ENCODE measurements at regions not wholly inside any gene's neighbourhood (a gene's known extent, or its start where the extent isn't known, plus 50 kb on each side); places are given as distances from the start of the nearest gene placed in this dataset.

DNA sequence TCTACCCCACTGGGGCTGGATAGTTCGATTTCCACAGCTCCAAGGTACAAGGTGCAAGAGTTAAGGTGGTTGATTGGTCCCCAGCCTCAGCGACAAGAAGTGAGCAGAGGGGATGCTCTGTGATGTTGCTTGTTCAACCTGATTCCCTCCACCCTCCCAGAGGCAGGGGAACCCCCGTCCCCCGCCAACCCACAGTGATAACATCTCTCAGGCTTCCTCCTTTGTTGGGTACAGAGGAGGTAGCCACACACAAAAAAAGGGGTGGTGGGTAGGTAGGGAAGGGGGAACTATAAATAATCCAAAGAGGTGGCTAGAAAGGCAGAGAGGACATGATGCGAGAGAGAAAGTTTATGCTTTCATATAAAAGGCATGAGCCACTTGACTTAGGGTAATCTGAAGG is 192.9 kb upstream of the POU3F3 start:
- Histone ChIP-seq H3K79me2 (ENCODE audit: insufficient read depth, low read length) (no peaks in the 10 kb centered on the region), H3K4me2 (ENCODE audit: insufficient read depth, low read length) (no peak overlapping the region), H3K27ac (ENCODE audit: low read depth, low read length) (no peak overlapping the region), H3K4me3 (ENCODE audit: insufficient read depth, low read length) (no peak overlapping the region), H4K20me1 (ENCODE audit: insufficient read depth, low read length) (no peaks in the 10 kb centered on the region), H3K9me3 (ENCODE audit: low read depth, low read length) (no peaks in the 10 kb centered on the region), H2AFZ (ENCODE audit: low read length) (no peak overlapping the region), H3K4me1 (ENCODE audit: insufficient read depth, low read length) (no peaks in the 10 kb centered on the region), H3K36me3 (ENCODE audit: insufficient read depth, low read length) (no peaks in the 10 kb centered on the region), H3K27me3 (ENCODE audit: insufficient read depth, low read length) (peaks cover 4% of the 10 kb centered on the region)
- DNase-seq (ENCODE audit: insufficient read length, low spot score, missing footprints), result no peak
- TF ChIP-seq, protein P1, sequence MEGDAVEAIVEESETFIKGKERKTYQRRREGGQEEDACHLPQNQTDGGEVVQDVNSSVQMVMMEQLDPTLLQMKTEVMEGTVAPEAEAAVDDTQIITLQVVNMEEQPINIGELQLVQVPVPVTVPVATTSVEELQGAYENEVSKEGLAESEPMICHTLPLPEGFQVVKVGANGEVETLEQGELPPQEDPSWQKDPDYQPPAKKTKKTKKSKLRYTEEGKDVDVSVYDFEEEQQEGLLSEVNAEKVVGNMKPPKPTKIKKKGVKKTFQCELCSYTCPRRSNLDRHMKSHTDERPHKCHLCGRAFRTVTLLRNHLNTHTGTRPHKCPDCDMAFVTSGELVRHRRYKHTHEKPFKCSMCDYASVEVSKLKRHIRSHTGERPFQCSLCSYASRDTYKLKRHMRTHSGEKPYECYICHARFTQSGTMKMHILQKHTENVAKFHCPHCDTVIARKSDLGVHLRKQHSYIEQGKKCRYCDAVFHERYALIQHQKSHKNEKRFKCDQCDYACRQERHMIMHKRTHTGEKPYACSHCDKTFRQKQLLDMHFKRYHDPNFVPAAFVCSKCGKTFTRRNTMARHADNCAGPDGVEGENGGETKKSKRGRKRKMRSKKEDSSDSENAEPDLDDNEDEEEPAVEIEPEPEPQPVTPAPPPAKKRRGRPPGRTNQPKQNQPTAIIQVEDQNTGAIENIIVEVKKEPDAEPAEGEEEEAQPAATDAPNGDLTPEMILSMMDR (IDR thresholded peaks at IDR 0.05; ENCODE audit: extremely low read depth, low read depth, low read length), result no peak

DNA sequence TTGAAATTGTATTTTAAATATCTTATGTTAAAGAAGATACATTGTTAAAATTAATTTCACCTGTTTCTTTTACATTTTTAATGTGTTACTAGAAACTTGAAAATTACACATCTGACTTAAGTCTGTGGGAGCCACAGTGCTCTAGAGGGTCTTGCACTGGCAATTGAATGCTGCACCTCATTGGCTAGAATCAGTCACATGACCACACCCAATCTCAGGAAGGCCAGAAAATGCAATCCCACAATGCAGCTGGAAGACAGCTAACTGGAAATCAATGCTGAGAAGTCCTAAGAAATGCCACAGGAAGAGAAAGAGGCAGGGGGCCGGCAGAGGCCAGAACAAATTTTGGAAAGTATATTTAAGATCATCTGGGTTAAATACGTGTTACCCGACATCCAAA is 189.2 kb upstream of the POU3F3 start:
- H3K4me3 ChIP-seq (ENCODE audit: insufficient read depth, low read length), result no peak overlapping the region
- H3K4me2 ChIP-seq (ENCODE audit: insufficient read depth, low read length), result no peak overlapping the region
- H3K27me3 ChIP-seq (ENCODE audit: insufficient read depth, low read length), result no peaks in the 10 kb centered on the region
- no peak overlapping the region for H2AFZ ChIP-seq (ENCODE audit: low read length)
- H3K27ac ChIP-seq (ENCODE audit: low read depth, low read length), result no peak overlapping the region
- H3K36me3 ChIP-seq (ENCODE audit: insufficient read depth, low read length), result no peaks in the 10 kb centered on the region
- H3K4me1 ChIP-seq (ENCODE audit: insufficient read depth, low read length), result no peaks in the 10 kb centered on the region
- no peak for DNase-seq (ENCODE audit: insufficient read length, low spot score, missing footprints)
- H3K79me2 ChIP-seq (ENCODE audit: insufficient read depth, low read length), result no peaks in the 10 kb centered on the region
- TF ChIP-seq, protein P1 (IDR thresholded peaks at IDR 0.05; ENCODE audit: extremely low read depth, low read depth, low read length), result no peak
- H3K9me3 ChIP-seq (ENCODE audit: low read depth, low read length), result no peaks in the 10 kb centered on the region
- H4K20me1 ChIP-seq (ENCODE audit: insufficient read depth, low read length), result no peaks in the 10 kb centered on the region

DNA sequence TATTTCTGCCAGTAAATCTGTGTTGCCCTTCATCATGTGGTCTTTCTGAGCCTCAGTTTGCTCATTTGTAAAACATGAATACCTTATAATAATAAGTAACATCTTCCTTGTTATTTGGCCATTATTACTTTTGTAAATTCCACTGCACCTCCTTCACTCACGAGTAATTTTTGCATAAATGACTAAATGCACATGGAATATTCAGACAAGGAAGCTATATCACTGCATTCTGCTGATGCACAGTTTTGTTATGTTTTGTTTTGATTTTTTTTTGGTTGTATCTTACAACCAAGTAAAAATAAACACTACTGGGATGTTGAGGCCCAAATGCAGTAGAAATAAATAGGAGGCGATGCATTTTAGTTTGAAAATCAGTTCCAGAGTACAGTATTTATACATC is 185.3 kb upstream of the POU3F3 start:
- no peaks in the 10 kb centered on the region for H3K9me3 ChIP-seq (ENCODE audit: low read depth, low read length)
- H2AFZ ChIP-seq (ENCODE audit: low read length), result no peak overlapping the region
- no peaks in the 10 kb centered on the region for H3K27me3 ChIP-seq (ENCODE audit: insufficient read depth, low read length)
- TF ChIP-seq, protein P1 (IDR thresholded peaks at IDR 0.05; ENCODE audit: extremely low read depth, low read depth, low read length), result no peak
- no peaks in the 10 kb centered on the region for H3K4me1 ChIP-seq (ENCODE audit: insufficient read depth, low read length)
- H4K20me1 ChIP-seq (ENCODE audit: insufficient read depth, low read length), result no peaks in the 10 kb centered on the region
- no peak for DNase-seq (ENCODE audit: insufficient read length, low spot score, missing footprints)
- no peaks in the 10 kb centered on the region for H3K36me3 ChIP-seq (ENCODE audit: insufficient read depth, low read length)
- no peaks in the 10 kb centered on the region for H3K79me2 ChIP-seq (ENCODE audit: insufficient read depth, low read length)
- H3K4me2 ChIP-seq (ENCODE audit: insufficient read depth, low read length), result no peak overlapping the region
- no peak overlapping the region for H3K4me3 ChIP-seq (ENCODE audit: insufficient read depth, low read length)
- no peak overlapping the region for H3K27ac ChIP-seq (ENCODE audit: low read depth, low read length)

GRCh38 chr2:104673225-104673624 is 180.7 kb upstream of the POU3F3 start:
- Histone ChIP-seq H3K4me2 (ENCODE audit: insufficient read depth, low read length) (no peak overlapping the region), H3K79me2 (ENCODE audit: insufficient read depth, low read length) (no peaks in the 10 kb centered on the region), H3K27ac (ENCODE audit: low read depth, low read length) (no peak overlapping the region), H3K4me1 (ENCODE audit: insufficient read depth, low read length) (no peaks in the 10 kb centered on the region), H3K36me3 (ENCODE audit: insufficient read depth, low read length) (no peaks in the 10 kb centered on the region), H3K27me3 (ENCODE audit: insufficient read depth, low read length) (no peaks in the 10 kb centered on the region), H2AFZ (ENCODE audit: low read length) (no peak overlapping the region), H3K4me3 (ENCODE audit: insufficient read depth, low read length) (no peak overlapping the region), H3K9me3 (ENCODE audit: low read depth, low read length) (no peaks in the 10 kb centered on the region), H4K20me1 (ENCODE audit: insufficient read depth, low read length) (no peaks in the 10 kb centered on the region)
- TF ChIP-seq, protein P1 (IDR thresholded peaks at IDR 0.05; ENCODE audit: extremely low read depth, low read depth, low read length), result no peak
- DNase-seq (ENCODE audit: insufficient read length, low spot score, missing footprints), result no peak
